CD4-positive, alpha-beta T cell (primary cell): ENCODE measurements at regions not wholly inside any gene's neighbourhood (a gene's known extent, or its start where the extent isn't known, plus 50 kb on each side); places are given as distances from the start of the nearest gene placed in this dataset.

Source experiments
- ATAC-seq: fragments of 200-7000 bp; cut with Tn5 transposase; one replicate; pipeline ENCODE4 v1.10.0; 2022; ENCODE audit warnings: mild to moderate bottlenecking; ENCODE audit not compliant: poor library complexity
- CTCF ChIA-PET: fragments of 350-600 bp; sonication (Branson Sonifier 250); formaldehyde crosslinking; loops from one replicate; lab custom pipeline; 2021; ENCODE audit warnings: antibody characterized with exemption, inconsistent platforms; lab: Charles Lee
- POLR2A ChIA-PET: fragments of 350-600 bp; sonication (Branson Sonifier 250); formaldehyde crosslinking; loops from one replicate; lab custom pipeline; 2021; ENCODE audit warnings: antibody characterized with exemption, inconsistent platforms; lab: Charles Lee
- DNase-seq, 14 experiments: peaks; one replicate each; pipeline ENCODE4 v3.0.0-alpha.2; 2013 to 2020; ENCODE audit warnings: mixed read lengths in 2 of 14
- H3K27ac ChIP-seq, 2 donors: one replicate each; pipeline versions ENCODE4 v1.5.1 to v1.7.0; 2013; ENCODE audit warnings: low read length in 2 of 2, low read depth in 1 of 2, mild to moderate bottlenecking in 1 of 2
- H3K27me3 ChIP-seq, 2 experiments: 1 replicate in 1 of 2; 2 replicates in 1 of 2; pipeline versions ENCODE4 v1.6.1 to v1.7.0; 2013; ENCODE audit warnings: low read length in 2 of 2, control low read depth in 1 of 2, mild to moderate bottlenecking in 1 of 2, moderate library complexity in 1 of 2; ENCODE audit not compliant: insufficient read depth in 2 of 2, control insufficient read depth in 1 of 2
- H3K36me3 ChIP-seq: one replicate; pipeline ENCODE4 v1.6.1; 2013; ENCODE audit warnings: low read length, control low read depth; ENCODE audit not compliant: insufficient read depth
- H3K4me1 ChIP-seq: one replicate; pipeline ENCODE4 v1.6.1; 2013; ENCODE audit warnings: low read length, control low read depth; ENCODE audit not compliant: insufficient read depth
- H3K4me3 ChIP-seq: one replicate; pipeline ENCODE4 v1.5.1; 2013; ENCODE audit warnings: mild to moderate bottlenecking, low read length, moderate library complexity
- H3K9me3 ChIP-seq, 2 experiments: 1 replicate in 1 of 2; 2 replicates in 1 of 2; pipeline versions ENCODE4 v1.6.1 to v1.7.0; 2013; ENCODE audit warnings: low read length in 2 of 2, mild to moderate bottlenecking in 2 of 2, control low read depth in 1 of 2, moderate library complexity in 1 of 2; ENCODE audit not compliant: control insufficient read depth in 1 of 2, insufficient read depth in 1 of 2
- H3K27ac Mint-ChIP-seq: one replicate; pipeline ENCODE4 v1.8.0; 2020; ENCODE audit warnings: mixed read lengths
- H3K27me3 Mint-ChIP-seq: one replicate; pipeline ENCODE4 v1.8.0; 2021; ENCODE audit warnings: mixed read lengths
- H3K36me3 Mint-ChIP-seq: one replicate; pipeline ENCODE4 v1.8.0; 2021; ENCODE audit warnings: low read depth, mixed read lengths
- H3K4me1 Mint-ChIP-seq: one replicate; pipeline ENCODE4 v1.8.0; 2021; ENCODE audit warnings: low read depth, mixed read lengths
- H3K4me3 Mint-ChIP-seq: one replicate; pipeline ENCODE4 v1.8.0; 2020; ENCODE audit warnings: mild to moderate bottlenecking, mixed read lengths
- H3K9me3 Mint-ChIP-seq: one replicate; pipeline ENCODE4 v1.8.0; 2020; ENCODE audit warnings: mixed read lengths
- intact Hi-C, 2 experiments: fragments of 100-400 bp; cut with DNase I in 1 of 2; cut with micrococcal nuclease in 1 of 2; formaldehyde crosslinking; loops; one replicate each; pipeline versions ENCODE4 v1.15.1 to v1.9.0; 2023 to 2025; cut with DNase I, micrococcal nuclease
- TF ChIP-seq, protein P1 (sequence below): fragments of 200-600 bp; IDR thresholded peaks from one replicate; pipeline ENCODE4 v1.8.0; 2022; ENCODE audit warnings: antibody characterized with exemption, mild to moderate bottlenecking

DNA sequence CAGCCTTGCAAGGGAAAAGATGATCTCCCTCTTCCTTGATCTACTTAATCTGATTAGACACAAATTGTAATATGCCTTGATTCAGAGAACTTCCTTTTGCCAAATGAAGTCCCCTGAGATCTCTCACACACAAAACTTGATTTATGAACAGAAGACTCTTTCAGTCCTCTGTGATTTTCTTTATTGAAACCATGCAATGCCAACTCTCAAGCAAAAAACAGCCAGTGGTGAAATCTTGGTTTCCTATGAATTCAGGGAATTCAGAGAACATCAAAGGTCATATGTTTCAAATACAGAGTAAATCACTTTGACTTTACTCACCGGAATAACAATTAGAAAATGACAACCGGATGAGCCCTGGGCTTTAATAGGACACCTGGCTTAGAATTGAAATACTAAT is 211.7 kb downstream of the ABHD5 start:
- Histone ChIP-seq H3K27ac (no peak overlapping the region), H3K4me1 (no peaks in the 10 kb centered on the region), H3K36me3 (no peaks in the 10 kb centered on the region), H3K27me3 (peaks cover 0 to 16% of the 10 kb centered on the region in 2 experiments), H3K9me3 (peaks cover 0 to 6% of the 10 kb centered on the region in 2 experiments), H3K4me3 (no peak overlapping the region)
- H3K4me3 Mint-ChIP-seq, result no peak overlapping the region
- DNase-seq (no peak), ATAC-seq (no peak)
- peaks cover 30% of the 10 kb centered on the region for H3K27me3 Mint-ChIP-seq
- no peaks in the 10 kb centered on the region for H3K36me3 Mint-ChIP-seq
- ChIA-PET POLR2A (no interaction called here), CTCF (no interaction called here)
- H3K27ac Mint-ChIP-seq, result no peak overlapping the region
- TF ChIP-seq, protein P1, sequence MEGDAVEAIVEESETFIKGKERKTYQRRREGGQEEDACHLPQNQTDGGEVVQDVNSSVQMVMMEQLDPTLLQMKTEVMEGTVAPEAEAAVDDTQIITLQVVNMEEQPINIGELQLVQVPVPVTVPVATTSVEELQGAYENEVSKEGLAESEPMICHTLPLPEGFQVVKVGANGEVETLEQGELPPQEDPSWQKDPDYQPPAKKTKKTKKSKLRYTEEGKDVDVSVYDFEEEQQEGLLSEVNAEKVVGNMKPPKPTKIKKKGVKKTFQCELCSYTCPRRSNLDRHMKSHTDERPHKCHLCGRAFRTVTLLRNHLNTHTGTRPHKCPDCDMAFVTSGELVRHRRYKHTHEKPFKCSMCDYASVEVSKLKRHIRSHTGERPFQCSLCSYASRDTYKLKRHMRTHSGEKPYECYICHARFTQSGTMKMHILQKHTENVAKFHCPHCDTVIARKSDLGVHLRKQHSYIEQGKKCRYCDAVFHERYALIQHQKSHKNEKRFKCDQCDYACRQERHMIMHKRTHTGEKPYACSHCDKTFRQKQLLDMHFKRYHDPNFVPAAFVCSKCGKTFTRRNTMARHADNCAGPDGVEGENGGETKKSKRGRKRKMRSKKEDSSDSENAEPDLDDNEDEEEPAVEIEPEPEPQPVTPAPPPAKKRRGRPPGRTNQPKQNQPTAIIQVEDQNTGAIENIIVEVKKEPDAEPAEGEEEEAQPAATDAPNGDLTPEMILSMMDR, result no peak
- no peaks in the 10 kb centered on the region for H3K4me1 Mint-ChIP-seq
- no peaks in the 10 kb centered on the region for H3K9me3 Mint-ChIP-seq
- intact Hi-C loops, result no loop called here

DNA sequence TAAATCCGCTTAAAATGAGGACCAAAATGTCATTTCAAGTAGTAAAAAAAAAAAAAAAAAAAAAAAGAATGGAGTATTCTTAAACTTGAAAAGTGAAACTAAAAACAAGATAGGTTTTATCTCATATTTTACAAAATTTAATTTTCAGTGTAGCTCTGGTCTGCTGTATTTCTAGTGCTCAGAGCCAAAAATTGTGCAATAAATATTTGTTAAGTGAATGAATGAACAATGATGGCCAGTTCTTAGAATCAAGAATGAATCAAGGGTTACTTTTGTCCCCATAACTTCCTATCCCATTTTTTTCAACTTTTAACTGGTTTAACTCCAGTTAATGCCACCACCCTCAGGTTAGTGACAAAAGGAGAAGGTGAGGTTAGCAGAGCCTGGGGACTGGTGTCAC is 214.4 kb downstream of the ABHD5 start:
- H3K4me3 Mint-ChIP-seq, result no peak overlapping the region
- intact Hi-C loops, result no loop called here
- TF ChIP-seq, protein P1, result no peak
- H3K4me3 ChIP-seq, result no peak overlapping the region
- H3K4me1 Mint-ChIP-seq, result no peaks in the 10 kb centered on the region
- peaks cover 0 to 4% of the 10 kb centered on the region in 2 experiments for H3K27me3 ChIP-seq
- H3K9me3 Mint-ChIP-seq, result no peaks in the 10 kb centered on the region
- ChIA-PET CTCF (interaction anchor here (0.7 kb wide), 1 partner anchor 220 kb away, joined by 3 read pairs; no protein-coding TSS in a partner anchor), POLR2A (no interaction called here)
- H3K36me3 Mint-ChIP-seq, result no peaks in the 10 kb centered on the region
- no peaks in the 10 kb centered on the region for H3K36me3 ChIP-seq
- no peak for ATAC-seq
- H3K27me3 Mint-ChIP-seq, result peaks cover 12% of the 10 kb centered on the region
- H3K27ac ChIP-seq, result no peak overlapping the region
- H3K4me1 ChIP-seq, result no peaks in the 10 kb centered on the region
- no peak overlapping the region for H3K27ac Mint-ChIP-seq
- no peak for DNase-seq
- peaks cover 0 to 6% of the 10 kb centered on the region in 2 experiments for H3K9me3 ChIP-seq

DNA sequence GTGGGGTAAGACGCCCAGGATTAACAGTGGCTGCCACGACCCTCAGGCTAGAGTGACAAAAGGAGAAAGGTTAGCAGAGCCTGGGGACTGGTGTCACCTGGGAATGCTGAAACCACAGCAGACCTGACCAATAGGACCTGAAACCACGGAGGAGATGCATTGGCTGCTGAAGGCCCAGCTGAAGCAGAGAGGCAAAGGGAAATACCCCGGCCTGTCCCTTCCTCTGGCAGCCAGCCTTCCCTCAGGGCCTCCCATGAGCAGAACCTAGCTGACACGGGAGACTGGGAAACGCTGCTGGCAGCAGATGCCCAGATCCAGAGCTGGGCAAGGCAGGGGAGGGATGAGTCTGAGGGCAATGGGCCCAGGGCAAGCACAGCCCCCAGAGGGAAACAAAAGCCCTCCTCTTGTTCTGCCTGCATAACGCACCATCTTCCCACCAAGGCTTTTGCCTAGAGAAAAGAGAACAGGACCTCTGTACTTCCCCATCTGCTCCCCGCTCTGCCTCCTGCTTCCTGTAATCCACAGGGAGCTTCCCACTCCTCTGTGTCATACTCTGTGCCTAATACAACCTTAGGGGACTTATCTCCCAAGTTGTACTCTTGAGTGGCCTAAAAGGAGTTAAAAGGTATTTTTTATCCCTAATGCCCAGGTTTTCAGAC is 216.2 kb downstream of the ABHD5 start:
- peaks cover 0 to 4% of the 10 kb centered on the region in 2 experiments for H3K27me3 ChIP-seq
- Mint-ChIP-seq H3K36me3 (no peaks in the 10 kb centered on the region), H3K27me3 (peaks cover 12% of the 10 kb centered on the region), H3K4me3 (no peak overlapping the region), H3K4me1 (no peaks in the 10 kb centered on the region), H3K27ac (no peak overlapping the region), H3K9me3 (no peaks in the 10 kb centered on the region)
- TF ChIP-seq, protein P1, result no peak
- H3K9me3 ChIP-seq, result no peaks in the 10 kb centered on the region
- CTCF ChIA-PET, result no interaction called here
- no peak overlapping the region for H3K4me3 ChIP-seq
- DNase-seq (no peak), ATAC-seq (no peak)
- intact Hi-C loops, result no loop called here
- no peaks in the 10 kb centered on the region for H3K4me1 ChIP-seq
- no peak overlapping the region for H3K27ac ChIP-seq
- H3K36me3 ChIP-seq, result no peaks in the 10 kb centered on the region
- POLR2A ChIA-PET, result no interaction called here
